ENCODE measurements at regions not wholly inside any gene's neighbourhood (a gene's known extent, or its start where the extent isn't known, plus 50 kb on each side); places are given as distances from the start of the nearest gene placed in this dataset.
"Not testable (repeated sequence)": the region's sequence is repeated elsewhere in the genome, so short reads cannot be mapped to it uniquely, and the experiment has no call there.

DNA sequence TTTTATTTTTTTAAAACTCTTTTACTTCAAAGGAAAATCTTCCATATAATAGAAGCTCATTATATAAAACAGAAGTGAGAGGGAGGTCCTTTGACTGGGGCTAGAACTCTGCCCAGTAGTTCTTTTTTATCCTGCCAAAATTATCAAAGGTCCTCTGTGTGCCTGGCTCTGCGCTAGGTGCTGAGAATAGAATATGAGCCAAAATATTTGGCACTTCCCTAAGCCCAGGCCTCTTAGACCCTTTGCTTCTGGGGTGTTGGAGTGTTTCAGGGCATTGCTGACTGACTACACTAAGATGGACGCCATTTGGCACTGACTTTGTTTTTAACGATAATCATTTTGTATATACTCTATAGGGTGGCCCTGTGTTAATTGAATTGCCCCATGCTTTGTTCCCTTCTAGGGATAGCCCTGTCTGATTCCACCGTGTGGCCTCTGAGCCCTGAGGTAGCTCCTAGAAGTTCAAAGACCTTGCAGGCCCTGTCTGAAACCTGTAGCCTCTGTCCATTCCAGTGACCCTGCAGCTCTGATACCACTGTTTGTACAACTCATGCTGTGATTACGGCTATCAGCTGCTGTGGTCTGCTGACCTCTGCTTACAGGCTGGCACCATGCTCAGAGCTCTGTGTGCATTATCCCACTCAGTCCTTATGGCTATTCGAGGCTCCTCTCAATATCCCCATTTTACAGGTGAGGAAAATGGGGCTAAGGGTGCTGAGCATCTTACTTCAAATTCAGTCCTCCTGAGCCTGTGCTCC lies 84.3 kb upstream of the SHB start:
- no peak for DNase-seq

DNA sequence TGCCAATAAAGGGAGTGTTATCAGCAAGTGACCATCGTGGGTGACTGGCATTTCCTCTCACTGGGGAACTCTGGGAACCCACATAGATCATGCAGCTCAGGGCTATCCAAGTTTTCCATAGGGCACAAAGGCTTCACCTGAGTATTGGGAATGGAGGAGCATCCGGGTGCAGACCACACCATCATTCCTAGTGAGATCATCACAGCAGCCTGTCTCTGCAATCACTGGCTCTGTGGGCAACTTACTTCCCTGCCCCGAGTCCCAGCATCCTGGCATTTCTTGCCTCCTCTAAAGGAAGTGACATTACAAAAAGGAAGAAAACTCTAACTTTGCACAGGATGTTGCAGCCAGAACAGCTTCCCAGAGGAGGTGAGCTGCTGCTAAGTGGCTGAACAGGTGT lies 80.6 kb upstream of the SHB start:
- DNase-seq, result peak; percentile 32

DNA sequence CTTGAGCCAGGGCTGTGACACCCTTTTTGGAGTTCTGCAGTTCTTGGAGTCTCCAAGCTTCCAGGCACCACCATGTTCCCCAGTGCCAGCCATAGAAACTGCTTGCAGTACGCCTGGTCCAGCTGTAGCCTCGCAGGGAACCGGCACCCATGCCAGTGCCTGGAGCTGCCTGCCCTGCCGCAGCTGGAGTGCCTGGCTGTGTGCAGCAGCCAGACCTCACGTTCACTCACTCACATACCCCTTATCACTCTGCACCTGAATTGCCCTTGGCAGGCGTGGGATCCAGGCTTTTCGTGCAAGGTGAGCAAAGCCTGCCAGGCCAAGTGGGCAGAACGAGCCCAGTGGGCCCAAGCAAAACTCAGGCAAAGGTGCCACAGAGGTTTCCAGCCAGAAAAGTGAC lies 77.8 kb upstream of the SHB start:
- DNase-seq, result no peak

- DNase-seq, result no peak
These were observed 76.6 kb upstream of the SHB start for GRCh38 chr9:38145526-38146053.

GRCh38 chr9:38144421-38144820 lies 75.4 kb upstream of the SHB start:
- DNase-seq, result peak; percentile 65

DNA sequence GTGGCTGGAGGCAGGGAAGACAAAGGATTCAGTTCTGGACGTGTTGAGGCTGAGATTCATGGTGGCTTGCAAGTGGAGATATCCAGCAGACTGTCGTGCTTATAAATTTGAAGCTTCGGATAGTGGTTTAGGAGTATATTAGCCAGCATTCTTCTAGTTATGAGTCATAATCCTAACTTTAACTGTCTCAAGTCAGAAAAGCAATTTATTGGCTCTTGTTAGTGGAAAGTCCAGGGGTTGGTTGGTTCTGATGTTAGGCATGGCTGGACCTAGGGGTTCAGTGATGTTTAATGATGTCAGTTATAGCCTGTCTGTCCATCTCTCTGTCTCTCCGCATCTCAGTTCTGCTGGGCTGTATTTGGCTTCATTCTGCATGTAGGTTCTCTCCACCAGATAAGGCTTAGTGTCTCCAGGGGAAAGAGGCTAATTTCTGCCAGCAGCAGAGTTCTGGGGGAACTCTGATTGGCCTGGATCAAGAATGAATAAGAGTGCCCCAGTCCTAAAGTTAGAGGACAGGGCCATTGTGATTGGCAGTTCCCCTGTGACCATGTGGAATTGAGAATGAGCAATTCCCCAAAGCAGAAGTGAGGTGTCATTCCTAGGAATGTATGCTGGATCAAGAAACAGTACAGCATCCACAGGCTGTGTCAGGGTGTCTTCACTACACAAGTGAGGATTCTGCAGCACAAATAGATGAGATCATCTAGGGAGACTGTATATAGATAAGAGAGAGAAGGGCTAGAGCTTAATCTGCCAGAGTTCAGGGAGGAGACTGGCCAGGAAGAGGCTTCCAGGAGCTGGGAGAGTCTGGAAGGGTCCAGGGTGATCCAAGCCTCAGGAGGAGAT lies 72.9 kb upstream of the SHB start:
- peak; percentile 79 for DNase-seq

DNA sequence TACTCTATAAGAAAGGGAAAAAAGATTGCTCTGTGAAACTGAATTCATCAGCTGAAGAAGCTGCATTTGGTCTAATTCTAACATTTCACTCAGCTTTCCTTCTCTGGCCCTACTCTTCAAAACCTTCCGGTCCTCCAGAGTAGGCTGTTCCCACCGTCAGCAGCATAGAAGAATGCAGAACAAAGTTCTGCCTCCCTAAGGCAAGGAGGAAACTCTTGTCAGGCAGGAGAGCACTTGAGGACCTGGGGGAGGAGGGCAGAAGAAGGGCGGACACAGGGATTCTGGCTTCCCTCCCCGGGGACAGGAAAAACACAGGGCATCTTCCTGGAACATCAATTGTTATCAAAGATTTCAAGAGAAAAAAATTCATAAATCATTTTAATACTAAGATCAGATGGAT lies 69.2 kb upstream of the SHB start:
- no peak for DNase-seq

DNA sequence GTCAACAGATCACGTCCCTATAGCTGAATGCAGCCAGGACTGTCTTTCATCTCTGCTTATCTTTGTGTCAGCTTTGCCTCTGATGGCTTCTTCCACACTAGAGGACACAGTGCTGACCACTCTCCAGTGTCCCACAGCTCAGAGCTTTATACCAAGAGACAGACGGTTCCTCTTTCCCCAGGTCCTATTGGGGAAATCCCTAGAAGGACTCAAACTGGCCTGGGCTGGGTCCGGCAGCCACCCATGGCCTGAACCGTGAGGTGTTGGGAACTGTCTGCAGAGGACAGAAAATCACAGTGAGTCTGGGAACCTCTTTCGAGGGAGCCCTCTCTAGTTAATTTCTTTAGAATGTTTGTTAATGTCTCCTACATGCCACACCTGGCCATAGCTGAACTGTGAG lies 68.3 kb upstream of the SHB start:
- no peak for DNase-seq

GRCh38 chr9:38136386-38136785 lies 67.4 kb upstream of the SHB start:
- no peak for DNase-seq

DNA sequence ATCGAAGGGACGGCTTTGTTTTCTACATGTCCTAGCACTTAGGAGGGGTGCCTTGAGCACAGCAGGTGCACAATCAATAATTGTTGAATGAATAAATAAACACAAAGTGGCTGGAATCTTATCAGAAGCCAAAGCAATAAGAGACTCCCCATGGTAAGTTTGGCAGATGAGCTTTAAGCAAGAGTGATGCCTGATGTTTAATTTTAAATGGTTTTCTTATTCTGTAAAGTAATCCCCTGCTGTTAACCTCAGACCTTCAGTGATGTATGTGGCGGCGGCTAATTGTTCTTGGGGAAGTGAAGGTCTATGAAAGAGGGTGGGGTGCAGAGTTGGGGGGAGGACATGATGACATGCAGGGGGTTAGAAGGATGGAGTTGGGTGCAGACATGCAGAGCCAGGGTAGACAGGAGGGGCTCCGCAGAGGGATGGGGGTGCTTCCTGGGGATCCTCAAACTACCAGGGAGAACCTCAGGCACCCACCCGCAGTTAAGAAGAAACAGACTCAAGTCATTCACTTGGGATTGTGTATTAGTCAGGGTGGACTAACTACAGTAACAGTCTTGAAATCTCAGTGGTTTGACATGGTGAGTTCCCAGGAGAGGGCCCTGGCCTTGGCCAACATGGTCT lies 65.7 kb upstream of the SHB start:
- DNase-seq, result no peak

- DNase-seq, result no peak
These were observed 64.6 kb upstream of the SHB start for GRCh38 chr9:38133595-38133994.

DNA sequence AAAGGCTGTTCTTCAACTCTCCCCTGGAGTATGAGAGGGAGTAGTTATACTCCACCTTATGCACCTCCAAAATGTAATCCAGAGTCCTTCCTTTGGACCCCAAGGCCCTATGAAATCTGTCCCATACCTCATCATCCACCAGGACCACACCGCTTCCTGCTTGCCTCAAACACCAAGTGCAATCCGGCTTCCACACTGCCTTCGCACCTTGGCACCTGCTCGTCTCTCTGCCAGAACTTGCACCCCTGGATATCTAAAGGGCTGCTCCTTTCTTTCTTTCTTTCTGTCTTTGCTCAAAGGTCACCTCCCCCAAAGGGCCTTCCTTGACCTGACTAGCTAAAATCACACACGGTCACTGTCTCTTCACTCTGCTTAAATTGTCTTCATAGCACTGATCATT lies 63.9 kb upstream of the SHB start:
- DNase-seq, result no peak

- DNase-seq, result no peak
These were observed 62.7 kb upstream of the SHB start for GRCh38 chr9:38131729-38132128.

DNA sequence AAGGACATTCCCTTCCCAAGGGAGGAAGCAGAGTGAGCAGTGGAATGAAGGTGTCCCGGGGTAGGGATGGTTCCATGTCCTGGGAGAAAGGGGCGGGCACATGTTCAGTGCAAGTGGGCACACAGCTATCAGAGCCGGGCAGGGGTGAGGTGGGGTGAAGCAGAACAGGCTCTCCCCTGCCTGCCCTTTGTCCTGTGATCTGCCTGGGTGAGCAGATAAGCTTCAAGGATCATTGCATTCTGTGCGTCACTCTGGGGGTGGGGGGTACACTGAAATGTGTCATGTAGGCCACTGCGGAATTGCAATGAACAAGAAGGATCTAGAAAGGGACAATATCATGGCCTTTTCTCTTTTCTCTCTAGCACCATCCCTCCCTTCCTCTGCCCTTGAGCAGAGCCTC lies 61.7 kb upstream of the SHB start:
- DNase-seq, result no peak

GRCh38 chr9:38129366-38129765 lies 60.3 kb upstream of the SHB start:
- no peak for DNase-seq

DNA sequence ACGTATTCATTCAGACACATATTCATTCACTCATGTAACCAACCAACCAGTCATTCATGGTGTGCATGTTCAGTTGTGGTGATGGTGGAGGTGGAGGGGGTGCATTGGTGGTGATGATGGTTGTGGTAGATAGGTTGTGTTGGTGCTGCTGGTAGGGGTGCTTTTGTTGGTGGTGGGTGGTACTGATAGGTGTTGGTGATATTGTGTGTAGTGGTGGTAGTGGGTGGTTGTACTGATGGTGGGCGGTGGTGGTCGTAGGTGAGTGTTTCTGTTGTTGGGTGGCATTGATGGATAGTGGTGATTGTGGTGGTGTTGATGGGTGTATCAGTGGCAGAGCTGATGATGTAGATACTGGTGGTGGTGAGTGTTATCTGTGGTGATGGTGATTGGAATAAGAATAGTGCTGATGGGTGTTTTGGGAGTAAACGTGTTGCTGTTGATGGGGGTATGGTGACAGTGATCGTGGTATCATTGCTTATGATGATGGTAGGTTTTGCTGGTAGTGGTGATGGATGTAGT lies 59.8 kb upstream of the SHB start:
- DNase-seq, result no peak

DNA sequence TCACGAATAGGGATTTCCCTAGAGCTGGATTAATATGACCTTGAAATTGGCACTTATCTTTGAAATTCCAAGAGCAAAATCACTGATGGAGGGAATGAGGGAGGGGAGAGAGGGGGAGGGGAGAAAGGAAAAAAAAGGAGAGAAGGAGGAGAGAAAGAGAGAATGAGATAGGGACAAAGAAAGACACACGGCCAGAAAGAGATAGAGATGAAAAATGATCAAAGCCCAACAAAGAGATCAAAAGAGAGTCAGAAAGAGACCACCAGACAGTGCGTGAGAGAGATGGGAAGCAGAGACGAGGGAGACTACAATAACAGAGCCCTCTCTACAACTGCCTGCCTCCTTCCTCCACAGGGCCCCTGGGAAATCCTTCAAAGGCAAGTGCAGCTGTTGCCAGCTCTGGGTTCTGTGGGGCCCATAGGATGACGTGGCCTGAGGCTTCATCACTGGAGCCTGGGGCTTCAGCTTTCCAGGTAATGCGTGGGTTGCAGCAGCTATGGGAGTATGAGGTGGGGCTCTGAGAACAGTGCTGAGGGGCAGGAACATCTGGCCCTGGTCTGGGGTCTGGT lies 58.3 kb upstream of the SHB start:
- DNase-seq, result no peak

GRCh38 chr9:38126730-38127129 lies 57.7 kb upstream of the SHB start:
- DNase-seq, result no peak

DNA sequence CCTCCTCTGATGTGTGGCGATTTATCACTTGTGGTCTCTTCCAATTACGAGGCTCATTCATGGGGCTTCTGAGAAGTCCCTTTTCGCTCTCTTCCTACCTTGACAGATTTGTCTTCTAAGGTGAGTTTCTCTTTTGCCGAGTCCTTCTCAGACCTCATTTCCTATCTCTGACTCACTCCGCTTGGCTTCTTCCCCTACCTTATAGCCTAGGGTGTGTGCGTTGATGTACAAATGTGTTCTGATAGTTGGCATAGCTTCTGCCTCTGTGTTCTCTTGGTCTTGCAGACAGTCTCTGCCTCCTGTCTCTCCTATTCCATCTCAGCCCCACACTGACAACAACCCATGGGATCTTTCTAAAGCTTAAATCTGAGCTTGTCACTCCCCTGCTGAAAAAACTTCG lies 56.9 kb upstream of the SHB start:
- peak; percentile 49 for DNase-seq

- not testable (repeated sequence) for DNase-seq
These were observed 54.3 kb upstream of the SHB start for GRCh38 chr9:38123359-38123758.

DNA sequence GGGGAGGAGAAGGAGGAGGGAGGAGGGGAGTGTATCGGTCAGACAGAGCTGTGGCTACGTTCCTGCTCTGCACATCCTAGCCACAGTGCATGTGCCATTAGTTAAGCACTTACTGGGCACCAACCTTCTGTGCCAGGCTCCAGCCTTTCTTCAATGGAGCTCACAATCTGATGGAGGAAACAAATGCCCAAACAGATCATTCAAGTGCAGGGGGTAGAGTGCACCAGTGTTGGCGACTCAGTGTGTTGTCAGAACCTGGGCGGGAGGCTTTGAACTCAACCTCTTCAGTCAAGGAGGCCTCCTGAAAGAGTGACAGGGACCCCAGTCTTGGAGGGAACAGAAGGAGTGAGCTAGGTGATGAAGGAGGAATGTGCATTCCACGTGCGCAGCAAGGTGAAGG lies 51.9 kb upstream of the SHB start:
- no peak for DNase-seq

DNA sequence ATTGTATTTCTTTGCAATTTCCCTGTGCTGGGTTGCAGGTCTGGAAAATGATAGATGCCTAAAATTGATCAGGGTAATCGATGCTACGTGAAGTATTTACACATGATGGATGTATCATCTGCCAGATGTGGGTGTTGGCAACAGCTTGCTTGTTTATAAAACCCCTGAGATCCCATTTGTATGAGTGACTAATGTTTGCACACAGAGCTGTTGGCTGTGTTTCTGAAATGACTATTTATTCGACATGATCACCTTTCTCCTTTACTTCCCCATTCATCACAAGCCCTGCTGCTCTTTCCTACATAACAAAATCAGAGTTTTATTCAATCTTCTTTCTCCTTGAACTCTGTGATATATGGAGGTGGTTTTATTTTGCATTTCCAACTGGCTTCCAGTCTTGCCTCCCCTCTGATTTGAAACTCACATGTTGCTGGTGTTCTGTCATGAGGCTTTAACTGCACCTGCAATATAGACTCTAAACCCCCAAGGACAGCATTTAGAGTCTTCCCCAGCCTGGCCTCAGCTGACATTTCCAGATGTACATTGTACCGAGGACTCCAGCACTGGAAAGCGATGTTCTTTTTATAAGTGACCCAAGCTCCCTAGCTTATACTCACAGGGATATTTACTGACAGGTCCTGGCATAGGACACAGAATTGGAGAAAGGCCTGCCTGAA lies 50.7 kb upstream of the SHB start:
- no peak for DNase-seq

All from NCI-H226 (cell line).